Activated CD4-positive, alpha-beta T cell treated with anti-CD3 and anti-CD28 coated beads, Interleukin-2, amount 50 U/mL, for 48 hours (primary cell): ENCODE measurements at regions not wholly inside any gene's neighbourhood (a gene's known extent, or its start where the extent isn't known, plus 50 kb on each side); places are given as distances from the start of the nearest gene placed in this dataset.
A peak's percentile ranks its signal among the peaks of the same experiment; 100 is the strongest.

Source experiments
- DNase-seq, 2 experiments: peaks; one replicate each; pipeline ENCODE4 v3.0.0-alpha.2; 2020

DNA sequence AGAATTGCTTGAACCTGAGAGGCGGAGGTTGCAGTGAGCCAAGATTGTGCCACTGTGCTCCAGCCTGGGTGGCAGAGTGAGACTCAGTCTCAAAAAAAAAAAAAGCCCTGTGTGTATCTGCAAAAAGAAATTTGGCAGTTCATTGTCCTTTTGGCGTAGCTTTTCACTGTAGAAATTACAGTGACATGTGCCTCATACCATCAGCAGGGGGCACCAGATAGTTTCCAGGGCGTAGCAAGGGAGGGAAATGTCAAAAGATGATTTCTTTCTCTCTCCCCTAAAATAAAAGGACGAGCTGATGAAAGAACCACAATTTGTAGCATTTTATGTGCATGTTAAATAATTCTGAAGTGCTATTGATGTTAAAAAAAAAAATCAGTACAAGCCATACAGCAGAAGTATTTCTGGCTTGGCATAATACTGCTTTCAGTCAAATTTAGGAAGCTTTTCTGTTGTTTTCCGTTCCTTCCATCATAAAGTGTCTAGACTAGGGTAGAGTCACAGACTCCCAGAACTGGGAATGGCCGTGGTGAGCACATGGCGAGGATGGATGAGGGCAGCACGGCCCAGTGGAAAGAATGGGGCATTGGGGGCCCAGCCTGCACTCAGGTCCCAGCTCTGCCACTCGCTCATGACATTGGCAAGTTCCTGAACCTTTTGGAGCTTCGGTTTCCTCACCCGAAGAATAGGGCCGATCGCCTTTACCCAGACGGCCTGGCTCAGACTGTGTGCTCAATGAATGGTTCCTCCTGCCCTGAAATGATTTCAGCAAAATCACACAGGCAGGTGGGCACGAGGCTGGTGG is 59.8 kb upstream of the RPH3AL start:
- DNase-seq: peak; percentile 58 to 70

DNA sequence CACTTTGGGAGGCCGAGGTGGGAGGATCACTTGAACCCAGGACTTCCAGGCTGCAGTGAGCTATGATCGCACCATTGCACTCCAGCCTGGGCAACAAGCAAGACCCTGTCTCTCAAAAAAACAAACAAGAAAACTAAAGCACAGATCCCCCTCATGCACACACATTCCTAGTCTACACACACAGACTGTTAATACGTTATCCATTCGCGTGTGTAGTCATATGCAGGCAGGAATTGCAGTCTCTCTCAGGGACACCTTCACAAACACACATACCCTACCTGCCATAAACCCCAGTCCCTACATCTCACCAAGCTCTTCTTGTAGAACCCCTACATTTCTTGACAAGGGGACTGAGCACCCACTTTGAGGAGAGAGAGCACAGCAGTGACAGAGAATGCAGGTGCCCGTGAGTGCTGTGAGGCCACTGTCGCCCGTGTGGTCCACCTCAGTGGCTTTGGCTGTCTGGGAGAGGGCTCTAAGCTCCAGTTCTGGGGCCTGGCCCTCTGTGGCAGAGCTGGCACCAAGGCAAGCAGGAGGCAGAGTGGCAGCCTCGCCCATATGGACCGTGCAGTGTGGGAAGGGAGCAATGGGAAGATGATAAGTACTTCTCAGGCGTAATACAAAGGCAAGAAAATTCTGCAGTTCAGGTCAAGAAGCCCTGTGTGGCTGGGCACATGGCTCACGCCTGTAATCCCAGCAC is 59.0 kb upstream of the RPH3AL start:
- no peak for DNase-seq

GRCh38 chr17:410543-411401 is 58.2 kb upstream of the RPH3AL start:
- DNase-seq: peak; percentile 37 to 55

DNA sequence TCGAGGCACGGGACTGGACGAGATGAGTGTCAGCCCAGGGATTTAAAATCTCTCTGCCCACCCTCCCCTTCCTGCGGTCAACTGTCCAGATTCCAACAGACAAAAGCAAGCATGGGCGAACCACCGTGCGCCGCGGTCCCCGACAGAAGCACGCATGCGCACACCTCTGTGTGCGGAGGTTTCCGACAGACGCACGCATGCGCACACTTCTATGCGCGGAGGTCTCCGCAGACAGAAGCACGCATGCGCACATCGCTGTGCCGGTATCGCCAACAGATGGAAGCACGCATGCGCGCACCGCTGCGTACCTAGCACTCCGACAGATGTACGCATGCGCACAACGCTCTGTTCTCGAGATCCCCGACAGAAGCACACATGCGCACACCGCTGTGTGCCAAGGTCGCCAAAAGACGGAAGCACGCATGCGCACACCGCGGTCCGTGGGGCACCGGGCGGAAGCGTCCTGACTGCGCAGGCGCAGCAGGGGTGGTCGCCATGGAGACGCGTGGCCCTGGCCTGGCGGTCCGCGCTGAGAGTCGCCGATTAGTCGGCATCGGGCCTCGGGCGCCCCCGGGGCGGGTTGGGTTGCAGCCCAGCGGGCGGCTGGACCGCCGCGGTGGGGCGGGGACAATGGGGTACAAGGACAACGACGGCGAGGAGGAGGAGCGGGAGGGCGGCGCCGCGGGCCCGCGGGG is 57.4 kb upstream of the RPH3AL start:
- DNase-seq: peak; percentile 98 to 99

DNA sequence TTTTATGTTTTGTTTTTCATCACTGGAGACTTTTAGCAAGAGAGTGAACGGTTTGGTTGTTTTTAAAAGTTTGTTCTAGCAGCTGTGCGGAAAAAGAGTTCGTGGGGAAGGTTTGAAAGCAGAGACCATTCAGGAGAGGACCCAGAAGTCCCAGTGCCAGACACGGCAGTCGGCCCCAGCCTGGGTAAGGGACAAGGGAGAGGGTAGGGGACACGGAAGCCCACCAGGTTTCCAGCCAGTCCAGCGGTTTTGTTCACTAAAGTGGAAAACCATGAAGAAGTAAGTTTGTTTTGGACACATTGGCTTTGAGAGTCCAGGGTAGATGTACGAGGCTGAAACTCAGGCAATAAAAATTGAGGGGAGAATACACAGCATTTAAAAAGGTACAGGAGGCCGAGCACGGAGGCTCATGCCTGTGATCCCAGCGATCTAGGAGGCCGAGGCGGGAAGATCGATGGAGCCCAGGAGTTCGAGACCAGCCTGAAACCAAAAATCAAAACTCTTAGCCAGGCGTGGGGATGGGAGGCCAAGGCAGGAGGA is 56.8 kb upstream of the RPH3AL start:
- DNase-seq: peak in 1 of 2 experiments; percentile 8

DNA sequence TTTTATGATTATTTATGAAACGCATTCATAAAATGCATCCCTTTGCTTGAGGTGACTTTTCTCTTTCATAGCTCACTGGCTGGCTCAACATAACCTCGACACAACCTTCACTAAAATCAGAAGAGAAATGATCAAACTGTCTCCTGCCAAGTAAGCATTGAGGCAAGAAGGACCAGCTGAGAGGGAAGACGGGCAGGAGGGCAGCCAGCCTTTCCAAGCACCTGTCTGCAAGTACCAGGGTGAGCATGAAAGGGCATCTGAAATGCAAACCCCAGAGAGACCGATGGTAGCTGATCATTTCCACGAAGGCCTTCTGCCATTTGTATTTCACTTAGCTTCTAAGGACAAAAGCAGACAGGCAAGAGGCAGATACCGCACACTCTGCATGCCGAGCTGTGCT is 52.1 kb upstream of the RPH3AL start:
- DNase-seq: no peak
